ENCODE measurements at regions not wholly inside any gene's neighbourhood (a gene's known extent, or its start where the extent isn't known, plus 50 kb on each side); places are given as distances from the start of the nearest gene placed in this dataset.
"Not testable (repeated sequence)": the region's sequence is repeated elsewhere in the genome, so short reads cannot be mapped to it uniquely, and the experiment has no call there.

DNA sequence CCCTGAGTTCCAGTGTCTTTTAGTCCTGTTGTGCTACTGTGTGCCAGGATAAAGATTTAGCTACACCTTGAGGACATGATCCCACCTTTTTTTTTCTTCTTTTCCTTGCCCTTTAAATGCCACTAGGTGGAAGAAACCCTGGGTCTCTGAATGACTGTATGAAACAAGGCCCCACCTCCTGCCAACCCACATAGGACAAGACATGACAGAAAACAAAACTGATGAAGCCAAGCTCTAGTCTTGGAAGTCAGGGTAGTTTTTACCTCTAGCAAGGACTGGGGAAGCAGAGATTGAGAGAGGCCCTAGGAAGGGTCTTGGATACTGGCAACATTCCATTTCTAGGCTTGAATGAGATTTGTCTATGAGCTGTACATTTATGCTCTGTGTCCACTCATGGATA is 410.7 kb downstream of the MIAT start:
- DNase-seq: no peak

DNA sequence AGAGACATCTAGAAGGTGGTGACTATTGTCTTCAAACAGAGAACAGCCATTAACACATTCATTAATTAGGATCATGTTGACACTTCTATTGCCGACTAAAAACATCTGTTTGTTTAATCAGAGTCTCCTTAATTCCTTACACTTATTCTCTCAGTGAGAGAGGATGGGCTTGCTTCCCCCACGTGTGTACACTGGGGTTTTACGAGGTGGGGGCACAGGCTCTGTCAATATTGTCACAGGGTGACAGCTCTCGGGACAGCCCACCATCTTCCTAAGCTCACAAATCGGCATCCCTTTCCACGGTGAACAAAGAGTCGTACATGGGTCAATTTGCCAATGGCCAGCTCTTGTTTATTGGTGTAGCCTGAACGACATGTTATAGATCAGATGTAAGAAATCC is 413.2 kb downstream of the MIAT start:
- DNase-seq: no peak

DNA sequence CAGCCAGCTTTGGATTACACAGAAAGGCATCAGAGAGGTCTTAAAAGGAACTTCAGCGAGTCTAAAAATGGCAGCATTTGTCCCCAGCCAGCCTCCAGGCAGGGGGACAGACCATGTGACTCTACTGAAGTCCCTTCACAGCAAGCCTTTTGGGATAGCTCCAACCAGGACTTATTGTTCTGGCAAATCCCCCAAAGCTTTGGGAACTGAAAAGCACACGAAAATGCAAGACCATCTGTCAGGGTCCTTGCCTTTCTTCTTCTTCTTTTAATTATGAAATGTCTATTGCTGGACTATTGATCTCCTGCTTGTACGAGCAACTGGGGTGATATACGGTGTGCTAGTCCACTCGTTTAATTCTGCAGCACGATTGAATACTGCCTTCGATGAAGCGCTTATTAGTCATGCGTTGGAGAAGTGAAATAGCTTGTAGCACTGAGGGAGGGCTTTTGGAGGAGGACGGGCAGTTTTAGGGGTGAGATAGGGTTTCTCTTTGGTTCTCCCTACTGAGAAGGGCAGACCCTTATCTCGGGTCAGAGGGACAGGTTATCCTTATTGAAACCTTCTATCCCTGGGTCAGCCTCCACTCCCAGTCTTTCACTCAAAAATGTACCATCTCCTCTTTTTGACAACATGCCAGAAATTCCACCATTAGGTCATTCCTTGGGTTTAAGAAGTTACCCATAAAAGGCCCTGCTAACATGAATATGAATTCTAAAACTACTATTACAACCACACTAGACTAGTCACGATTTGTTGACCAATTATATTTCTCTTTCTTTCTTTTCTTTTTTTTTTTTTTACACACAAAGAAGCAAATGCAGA is 416.4 kb downstream of the MIAT start:
- DNase-seq: no peak

DNA sequence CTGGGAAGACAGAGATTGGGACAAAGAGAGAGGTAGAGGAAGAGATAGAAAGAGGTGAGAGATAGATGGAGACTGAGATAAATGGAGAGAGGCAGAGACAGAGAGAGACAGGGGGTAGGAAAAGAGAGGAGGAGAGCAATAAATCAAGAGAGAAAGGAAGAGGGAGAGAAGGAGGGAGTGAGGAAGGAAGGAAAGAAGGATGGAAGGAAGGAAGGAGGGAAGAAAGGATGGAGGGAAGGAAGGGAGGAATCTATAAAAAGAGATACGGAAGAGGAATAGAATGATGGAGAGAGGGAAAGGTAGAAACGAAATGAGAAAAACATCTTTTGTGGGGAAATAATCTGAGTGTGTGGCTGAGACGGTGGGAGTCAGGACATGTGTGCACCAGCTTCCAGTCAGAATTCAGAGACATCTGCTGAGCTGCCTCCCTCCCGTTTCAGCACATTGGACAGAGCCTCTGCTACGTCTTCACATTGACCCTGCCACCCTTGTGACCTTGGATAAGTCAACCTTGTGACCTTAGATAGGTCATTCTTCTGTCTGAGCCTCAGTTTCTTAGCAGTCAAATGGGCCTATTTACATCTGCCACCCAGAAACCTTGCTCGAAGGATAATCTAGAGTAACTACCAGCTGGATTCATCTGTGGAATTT is 417.8 kb downstream of the MIAT start:
- no peak for DNase-seq

- DNase-seq: no peak
Measured at GRCh38 chr22:27075891-27076290, 418.5 kb downstream of the MIAT start.

GRCh38 chr22:27078064-27078463 is 420.7 kb downstream of the MIAT start:
- DNase-seq: not testable (repeated sequence)

GRCh38 chr22:27080036-27080578 is 422.7 kb downstream of the MIAT start:
- DNase-seq: no peak

- DNase-seq: no peak
Measured at GRCh38 chr22:27080863-27081262, 423.5 kb downstream of the MIAT start.

DNA sequence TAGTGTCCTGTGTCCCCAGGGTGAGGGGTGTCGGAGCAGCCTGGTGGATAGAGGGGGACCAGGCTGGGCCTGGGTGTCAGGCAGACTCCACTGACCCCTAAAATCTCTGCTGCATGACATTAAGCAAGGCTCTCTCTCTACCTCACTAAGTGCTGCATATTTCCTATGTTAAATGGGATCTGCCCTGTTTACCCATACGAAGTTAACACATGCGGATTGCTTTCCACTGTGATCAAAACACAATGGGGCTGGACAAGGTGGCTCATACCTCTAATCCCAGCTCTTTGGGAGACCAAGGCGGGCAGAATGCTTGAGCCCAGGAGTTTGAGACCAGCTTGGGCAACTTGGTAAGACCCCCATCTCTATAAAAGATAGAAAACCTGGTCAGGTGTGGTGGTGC is 426.2 kb downstream of the MIAT start:
- no peak for DNase-seq

DNA sequence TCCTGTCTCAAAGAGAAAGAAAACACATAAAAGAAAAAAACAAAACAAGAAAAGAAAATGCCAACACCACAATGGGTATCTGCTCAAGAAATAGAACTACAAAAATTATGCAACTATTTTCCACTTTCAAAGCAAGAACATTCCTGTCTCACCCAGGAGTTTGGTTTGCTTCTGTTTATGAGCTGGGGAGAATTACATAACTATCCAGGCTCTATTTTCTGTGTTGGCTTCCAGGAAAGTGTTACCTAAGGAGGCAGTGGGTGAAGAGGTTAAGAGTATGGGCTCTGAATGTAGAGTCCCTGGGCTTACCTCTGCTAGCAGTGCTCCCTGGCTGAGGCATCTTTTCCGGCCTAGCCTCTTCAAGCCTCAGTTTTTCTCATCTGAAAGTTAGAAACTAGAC is 426.7 kb downstream of the MIAT start:
- DNase-seq: no peak

DNA sequence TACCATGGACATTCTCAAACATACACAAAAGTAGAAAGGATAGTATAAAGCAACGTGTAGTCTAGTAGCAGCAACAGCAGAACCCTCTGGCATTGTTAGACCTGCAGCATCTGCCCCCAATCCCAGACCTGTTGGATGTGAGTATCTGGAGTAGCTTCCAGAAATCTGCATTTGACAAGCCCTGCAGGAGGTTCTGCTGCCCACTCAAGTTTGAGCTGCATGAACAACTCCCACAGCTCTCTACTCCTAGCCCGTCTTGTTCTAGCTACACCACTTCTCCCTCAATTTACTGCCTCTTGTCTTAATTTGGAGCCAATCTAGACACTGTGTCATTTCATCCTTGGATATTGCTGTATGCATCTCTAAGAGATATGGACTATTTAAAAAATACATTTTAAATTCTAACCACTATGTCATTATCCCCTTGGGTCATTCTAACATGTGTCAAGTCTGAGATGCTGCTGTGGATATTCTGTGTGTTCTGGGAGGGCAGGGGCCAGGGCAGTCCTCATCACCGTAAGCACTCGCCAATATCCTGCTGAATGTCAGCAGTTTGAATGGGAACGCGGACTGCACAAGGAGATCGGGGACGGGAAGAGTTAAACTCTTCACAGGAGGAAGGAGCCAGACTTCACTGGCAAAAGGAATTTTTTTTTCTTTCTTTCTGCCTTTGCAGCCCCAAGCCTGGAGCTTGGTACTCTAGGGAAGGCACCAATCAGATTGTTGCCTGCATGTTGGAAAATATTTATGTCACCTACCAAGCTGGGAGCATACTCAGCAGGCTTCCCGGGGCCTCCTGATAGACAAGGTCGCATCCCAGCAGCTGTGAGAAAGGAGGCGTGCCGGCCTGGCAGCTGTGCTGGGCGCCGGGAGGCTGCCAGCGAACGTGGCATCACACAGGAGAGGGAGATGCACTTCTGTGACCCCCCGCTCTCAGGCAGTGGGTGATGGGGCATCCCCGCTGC is 429.0 kb downstream of the MIAT start:
- DNase-seq: no peak

DNA sequence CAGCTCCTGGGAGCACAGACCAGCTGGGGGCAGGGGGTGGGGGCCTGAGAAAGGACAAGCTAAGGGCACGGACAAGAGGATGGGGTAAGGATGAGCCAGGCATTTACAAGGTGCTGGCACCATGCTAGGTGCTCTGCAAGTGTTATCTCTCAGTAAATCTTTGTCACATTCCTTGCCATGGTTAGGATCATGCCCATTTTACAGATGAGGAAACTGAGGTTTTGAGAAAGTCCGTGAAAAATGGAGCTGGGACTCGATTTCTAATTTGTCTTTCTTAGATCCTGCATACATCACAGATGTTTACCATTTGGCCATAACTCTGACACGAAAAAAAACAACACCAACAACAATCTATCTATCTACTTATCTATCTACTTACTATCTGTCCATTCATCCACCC is 429.7 kb downstream of the MIAT start:
- no peak for DNase-seq

- no peak for DNase-seq
Measured at GRCh38 chr22:27088026-27088425, 430.6 kb downstream of the MIAT start.

DNA sequence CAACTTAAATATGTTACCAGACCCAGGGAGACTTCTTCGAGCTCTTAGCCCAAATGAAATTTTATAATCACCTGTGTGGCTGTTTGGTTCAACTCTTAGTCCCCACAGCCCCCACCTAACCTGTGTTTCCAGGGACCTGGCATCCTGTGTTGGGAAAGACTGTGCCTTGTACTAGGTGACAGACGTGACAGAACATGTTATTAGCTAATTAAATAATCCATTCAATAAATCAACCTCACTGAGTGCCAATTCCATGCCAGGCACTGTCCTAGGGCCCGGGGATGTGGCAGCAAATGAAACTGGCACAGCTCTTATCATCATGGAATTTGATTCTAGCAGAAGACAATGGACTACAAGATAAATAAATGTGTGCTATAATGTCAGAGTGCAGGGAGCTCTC is 431.9 kb downstream of the MIAT start:
- DNase-seq: no peak

- no peak for DNase-seq
Measured at GRCh38 chr22:27090611-27091011, 433.2 kb downstream of the MIAT start.

- no peak for DNase-seq
Measured at GRCh38 chr22:27093422-27093821, 436.0 kb downstream of the MIAT start.

DNA sequence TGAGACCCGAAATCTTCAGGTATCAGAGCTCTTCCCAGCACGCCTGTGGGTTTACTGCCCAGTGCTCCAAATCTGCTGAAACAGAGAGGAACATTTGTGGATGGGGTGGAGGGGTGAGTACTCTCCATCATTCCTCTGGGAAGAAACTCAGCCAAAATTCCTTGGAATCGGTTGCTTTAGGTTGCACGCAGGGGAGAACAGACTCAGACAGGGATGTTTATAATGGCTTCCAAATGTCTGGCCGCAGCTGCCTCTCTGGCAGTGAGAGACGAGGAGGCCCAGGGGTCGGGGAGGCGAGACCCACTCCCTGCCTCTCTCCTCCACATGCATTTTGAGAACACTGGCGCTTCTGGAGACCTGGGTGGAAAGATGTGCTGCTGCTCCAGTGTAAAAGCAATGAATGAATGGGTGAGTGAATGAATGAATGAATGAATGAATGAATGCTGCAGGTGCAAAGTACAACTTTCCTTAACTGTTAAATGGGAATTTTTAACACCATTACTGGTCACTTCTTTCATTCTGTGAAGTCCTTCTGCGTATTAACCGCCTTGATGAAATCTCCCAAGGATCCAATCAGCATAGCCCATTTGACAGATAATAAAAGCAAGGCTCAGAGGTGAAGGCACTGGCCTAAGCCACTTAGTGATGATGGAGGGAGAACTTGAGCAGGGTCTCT is 437.4 kb downstream of the MIAT start:
- no peak for DNase-seq

GRCh38 chr22:27097506-27097905 is 440.1 kb downstream of the MIAT start:
- no peak for DNase-seq

DNA sequence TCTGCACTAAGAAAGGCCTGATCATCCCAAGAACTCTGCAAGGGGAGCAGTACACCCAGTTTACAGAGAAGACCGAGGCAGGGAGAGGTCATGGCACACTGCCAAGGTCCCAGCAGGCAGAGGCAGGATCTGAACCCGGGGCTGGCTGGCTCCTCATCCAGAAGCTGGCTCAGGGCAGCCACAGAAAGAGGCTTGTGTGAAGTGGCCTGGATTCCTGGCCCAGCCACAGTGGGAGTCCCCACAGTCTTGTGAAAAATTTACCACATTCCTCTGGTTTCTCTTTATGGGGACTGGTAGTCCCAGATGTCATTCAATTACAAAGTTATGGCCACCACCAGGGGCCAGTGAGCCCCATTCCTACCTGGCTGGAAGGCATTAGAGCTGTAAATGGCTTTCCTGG is 440.5 kb downstream of the MIAT start:
- no peak for DNase-seq

DNA sequence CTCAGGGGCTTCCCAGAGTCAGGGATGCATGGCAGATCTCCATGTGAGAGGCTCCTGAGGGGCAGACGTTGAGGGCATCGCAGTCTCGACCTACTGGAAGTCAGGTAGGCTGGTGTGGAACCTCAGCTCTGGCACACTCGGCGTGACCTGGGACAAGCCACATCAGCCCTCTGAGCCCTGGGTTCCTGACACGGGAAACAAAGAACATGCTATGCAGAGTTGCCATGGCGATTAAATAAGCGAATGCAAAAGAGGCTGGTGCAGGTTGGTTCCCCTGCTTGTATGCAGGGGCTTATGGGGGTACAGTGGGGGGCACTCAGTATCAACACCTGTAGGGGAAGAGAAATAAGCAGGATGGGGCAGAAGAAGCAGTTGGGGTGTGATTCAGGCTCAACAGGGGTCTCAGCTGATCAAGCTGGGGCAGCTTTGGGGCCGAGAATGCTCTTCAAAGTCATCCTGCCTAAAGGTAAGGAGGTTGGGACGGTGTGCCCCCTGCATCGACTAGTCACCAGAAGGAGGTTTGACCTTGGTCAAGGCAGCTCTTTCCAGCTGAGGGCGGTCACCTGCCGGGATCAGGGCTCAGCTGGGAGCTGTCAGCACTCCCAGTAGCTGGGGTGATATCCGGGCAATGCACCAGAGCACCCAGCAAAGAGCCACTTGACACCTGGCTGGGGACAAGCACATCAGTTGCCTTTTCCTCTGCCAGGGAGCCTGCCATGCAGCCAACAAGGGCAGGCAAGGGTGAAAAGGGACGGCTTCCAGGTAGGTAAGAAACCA is 442.7 kb downstream of the MIAT start:
- no peak for DNase-seq

DNA sequence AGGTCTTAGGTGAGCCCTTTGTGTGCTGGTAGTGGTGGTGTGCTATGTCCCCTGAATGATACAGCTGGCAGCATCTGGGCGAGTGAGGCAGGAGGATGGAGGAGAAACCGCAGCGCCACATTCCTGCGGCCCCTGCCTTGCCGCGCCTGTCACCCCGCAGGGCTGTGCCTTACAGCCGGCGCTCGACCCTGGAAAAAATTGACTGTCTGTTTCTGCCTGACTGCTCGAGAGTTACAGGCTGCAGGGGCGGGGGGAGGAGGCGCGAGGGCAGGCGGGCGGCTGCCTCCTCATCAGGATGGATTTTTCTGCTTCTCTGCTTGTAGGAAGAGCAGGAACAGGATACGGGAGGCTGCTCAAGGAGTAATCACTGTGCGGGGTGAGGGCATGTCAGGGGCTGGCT is 443.4 kb downstream of the MIAT start:
- DNase-seq: no peak

GRCh38 chr22:27101288-27101687 is 443.9 kb downstream of the MIAT start:
- no peak for DNase-seq

Measured in SHP77 (cell line).